ENCODE measurements at regions not wholly inside any gene's neighbourhood (a gene's known extent, or its start where the extent isn't known, plus 50 kb on each side); places are given as distances from the start of the nearest gene placed in this dataset.

DNA sequence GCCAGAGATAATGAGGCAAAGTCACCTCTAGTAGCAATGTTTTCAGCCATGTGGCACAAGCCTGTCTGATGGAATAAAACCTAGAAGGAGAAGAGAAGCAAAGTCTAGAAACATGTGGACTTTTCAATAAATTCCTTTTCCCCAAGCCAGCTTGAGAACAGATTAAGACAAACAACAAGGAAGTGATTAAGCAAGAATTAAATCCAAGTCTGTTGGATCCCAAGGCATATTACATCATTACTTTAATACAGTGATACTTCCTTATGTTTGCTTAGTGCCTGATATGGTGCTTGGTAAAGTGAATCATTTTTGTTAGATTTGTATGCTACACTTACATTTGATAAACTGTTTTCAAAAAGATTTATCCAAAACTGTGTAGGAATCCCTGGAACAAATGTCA lies 260.3 kb upstream of the FAM83B start:
- TF ChIP-seq CTCF (IDR thresholded peaks at IDR 0.05), result no peak
- TF ChIP-seq ZFX (IDR thresholded peaks at IDR 0.05; ENCODE audit: borderline replicate concordance), result no peak
- H3K27ac ChIP-seq, result no peak overlapping the region

DNA sequence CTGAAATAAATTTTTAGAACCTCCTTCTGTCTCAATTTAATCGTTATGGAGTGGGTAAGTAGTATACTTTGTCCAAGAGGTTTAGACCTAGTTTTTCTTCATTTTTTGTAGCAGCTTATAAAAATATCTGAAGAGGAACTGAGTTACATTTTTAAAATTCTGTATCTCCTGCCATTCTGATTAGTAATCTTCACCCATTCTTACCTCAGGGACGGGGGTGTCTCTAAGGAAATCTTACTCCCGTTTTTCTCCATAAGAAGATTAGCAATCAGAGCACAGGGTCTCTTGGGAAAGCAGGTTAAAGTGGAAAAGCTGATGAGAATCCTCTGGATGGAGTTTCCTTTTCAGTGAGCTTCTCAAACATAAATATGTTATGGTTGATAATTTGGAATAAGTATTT lies 259.3 kb upstream of the FAM83B start:
- TF ChIP-seq ZFX (IDR thresholded peaks at IDR 0.05; ENCODE audit: borderline replicate concordance), result no peak
- no peak for TF ChIP-seq CTCF (IDR thresholded peaks at IDR 0.05)
- no peak overlapping the region for H3K27ac ChIP-seq

- TF ChIP-seq ZFX (IDR thresholded peaks at IDR 0.05; ENCODE audit: borderline replicate concordance) (no peak), CTCF (IDR thresholded peaks at IDR 0.05) (no peak)
- H3K27ac ChIP-seq, result no peak overlapping the region
Observed at GRCh38 chr6:54588176-54588575, 258.4 kb upstream of the FAM83B start.

DNA sequence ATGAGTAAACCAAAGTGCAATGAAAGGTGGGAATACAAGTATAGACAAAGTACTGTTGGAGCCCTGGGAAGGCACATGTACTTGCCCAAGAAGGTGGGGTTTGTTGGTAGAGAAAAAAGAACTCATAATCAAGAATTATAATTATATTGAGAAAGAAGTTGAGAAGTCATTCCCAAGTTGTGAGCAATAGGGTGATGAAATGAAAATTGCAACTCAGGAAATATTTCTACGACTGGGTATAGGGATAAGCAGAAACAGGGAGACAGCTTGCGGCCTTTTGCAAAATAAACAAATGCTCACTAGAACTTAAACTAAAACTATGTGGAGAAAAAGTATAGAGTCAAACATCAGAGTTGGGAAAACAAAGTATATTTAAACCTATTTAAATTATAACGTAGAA lies 250.7 kb upstream of the FAM83B start:
- TF ChIP-seq CTCF (IDR thresholded peaks at IDR 0.05) (no peak), ZFX (IDR thresholded peaks at IDR 0.05; ENCODE audit: borderline replicate concordance) (no peak)
- no peak overlapping the region for H3K27ac ChIP-seq

- no peak overlapping the region for H3K27ac ChIP-seq
- TF ChIP-seq ZFX (IDR thresholded peaks at IDR 0.05; ENCODE audit: borderline replicate concordance) (no peak), CTCF (IDR thresholded peaks at IDR 0.05) (no peak)
Observed at GRCh38 chr6:54598787-54599313, 247.7 kb upstream of the FAM83B start.

GRCh38 chr6:54601600-54602300 lies 244.8 kb upstream of the FAM83B start:
- H3K27ac ChIP-seq, result no peak overlapping the region
- no peak for TF ChIP-seq ZFX (IDR thresholded peaks at IDR 0.05; ENCODE audit: borderline replicate concordance)
- no peak for TF ChIP-seq CTCF (IDR thresholded peaks at IDR 0.05)

DNA sequence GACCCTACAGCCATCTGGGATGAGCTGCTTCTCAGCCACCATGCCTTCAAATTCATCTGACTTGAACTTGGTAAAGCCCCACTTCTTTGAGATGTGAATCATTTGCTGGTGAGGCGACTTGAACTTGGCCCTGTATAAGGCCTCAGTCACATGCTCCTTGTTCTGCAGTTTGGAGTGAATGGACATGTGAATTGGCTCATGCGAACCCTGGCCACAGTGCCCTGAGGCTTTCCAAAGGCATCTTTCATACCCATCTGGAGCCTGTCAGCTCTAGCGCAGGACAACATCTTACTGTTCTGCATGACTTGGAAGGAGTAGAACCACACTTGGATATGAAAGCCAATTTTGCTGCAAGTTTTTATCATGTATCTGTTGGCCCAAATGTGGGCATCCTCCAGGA lies 244.0 kb upstream of the FAM83B start:
- no peak for TF ChIP-seq ZFX (IDR thresholded peaks at IDR 0.05; ENCODE audit: borderline replicate concordance)
- no peak for TF ChIP-seq CTCF (IDR thresholded peaks at IDR 0.05)

More for the DNA sequence above, 244.0 kb upstream of the FAM83B start:
- no peak overlapping the region for H3K27ac ChIP-seq

Measured in 22Rv1 (cell line).